Fibroblast of skin of left quadriceps (primary cell): ENCODE measurements at regions not wholly inside any gene's neighbourhood (a gene's known extent, or its start where the extent isn't known, plus 50 kb on each side); places are given as distances from the start of the nearest gene placed in this dataset.

Experiments used
- DNase-seq, 2 experiments: peaks; one replicate each; pipeline ENCODE4 v3.0.0-alpha.2; 2013; ENCODE audit warnings: low read depth in 2 of 2

DNA sequence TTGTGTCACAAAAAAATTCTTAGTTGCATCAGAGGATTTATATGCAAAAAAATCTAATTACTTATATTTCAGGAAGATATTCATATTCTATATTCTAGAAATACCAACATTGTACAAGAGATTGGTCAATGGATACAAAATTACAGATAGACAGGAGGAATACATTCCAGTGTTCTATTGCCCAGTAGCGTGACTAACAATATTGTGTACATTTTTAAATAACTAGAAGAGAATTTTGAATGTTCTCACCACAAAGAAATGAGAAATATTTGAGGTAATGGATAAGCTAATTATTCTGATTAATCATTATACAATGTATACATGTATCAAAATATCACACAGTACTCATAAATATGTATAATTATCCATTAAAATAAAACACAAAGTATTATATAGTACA lies 253.3 kb downstream of the IPMK start:
- no peak for DNase-seq

DNA sequence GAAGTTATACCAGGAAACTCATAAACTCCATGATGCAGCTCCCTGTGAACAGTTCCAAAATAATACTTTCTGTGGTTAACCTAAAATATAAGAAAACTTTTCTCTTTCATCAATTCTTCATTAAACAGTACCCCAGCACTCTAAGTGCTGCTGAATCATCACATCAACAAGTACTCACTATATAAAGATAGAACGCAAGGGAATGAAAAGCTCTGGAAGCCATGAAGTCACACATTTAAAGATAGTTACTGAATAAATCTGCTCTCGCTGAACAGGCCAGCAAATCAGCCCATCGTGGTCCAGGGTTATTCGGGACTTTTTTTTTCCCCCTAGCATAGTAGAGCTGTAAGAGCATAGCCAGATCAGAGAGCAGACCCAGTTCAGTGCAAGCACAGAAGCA lies 254.3 kb downstream of the IPMK start:
- DNase-seq = no peak

DNA sequence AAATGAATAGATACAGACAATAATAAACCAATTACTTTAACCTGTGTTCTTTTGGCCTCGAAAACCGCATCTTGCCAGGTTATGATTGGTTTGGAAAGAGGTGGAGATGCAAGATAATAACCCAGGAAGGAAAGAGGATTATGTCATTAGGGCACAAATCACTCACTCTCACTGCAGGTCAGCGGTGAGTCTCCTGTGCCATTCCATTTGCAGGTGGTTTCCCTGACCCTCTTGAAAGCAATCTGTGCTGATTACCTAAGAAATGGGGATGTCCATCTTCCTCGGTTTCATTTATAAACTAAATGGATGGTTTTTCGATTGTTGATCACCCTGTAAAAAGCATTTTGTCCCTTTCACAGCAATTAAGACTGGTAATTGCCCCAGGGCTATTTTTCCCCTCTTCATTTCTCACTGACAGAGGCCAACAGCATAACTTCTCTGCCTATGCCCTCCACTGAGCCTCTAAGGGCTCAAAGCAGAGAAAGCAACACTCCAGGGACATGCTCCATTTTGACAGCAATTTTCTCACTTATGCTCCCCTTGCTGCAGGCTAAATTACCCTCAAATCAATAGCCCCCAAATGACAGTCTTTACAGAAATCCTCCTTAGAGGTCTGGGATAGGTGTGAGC lies 257.5 kb downstream of the IPMK start:
- no peak for DNase-seq

DNA sequence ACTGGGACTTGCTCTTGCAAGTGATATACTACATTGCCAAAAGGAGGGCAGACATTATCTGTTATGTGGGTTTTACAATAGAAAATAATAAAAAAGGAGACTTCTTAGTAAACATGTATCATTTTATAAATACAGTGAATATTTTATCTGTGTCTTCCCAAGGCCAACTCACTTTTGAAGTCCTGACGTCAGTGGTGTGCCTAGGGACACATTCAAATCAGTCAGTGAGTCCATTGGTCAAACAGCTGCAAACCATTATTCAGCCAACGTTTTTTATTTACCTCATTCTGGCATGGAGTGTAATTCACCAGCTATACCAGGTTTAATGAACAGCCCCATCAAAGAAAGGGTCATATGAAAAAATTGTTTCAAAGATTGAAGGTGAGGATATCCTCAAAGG lies 263.7 kb downstream of the IPMK start:
- DNase-seq = no peak

DNA sequence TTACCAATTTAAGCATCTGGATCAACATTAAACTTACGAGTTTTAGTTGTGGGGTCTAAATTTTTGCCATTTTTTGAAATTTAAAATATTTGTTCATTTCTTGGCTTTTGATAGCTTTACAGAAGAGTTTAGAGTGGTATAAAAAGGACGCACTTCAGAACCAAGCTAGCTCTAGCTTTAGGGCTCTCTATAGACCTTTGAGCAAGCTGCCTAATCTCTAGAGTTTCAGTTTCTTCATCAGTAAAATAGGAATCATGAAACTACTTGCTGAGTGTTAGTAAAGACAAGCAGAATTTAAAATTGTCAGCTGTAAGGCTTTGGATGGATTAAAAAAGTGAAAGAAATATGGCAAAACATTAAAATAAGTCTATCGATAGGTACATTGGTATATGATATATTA lies 266.5 kb downstream of the IPMK start:
- DNase-seq = no peak

DNA sequence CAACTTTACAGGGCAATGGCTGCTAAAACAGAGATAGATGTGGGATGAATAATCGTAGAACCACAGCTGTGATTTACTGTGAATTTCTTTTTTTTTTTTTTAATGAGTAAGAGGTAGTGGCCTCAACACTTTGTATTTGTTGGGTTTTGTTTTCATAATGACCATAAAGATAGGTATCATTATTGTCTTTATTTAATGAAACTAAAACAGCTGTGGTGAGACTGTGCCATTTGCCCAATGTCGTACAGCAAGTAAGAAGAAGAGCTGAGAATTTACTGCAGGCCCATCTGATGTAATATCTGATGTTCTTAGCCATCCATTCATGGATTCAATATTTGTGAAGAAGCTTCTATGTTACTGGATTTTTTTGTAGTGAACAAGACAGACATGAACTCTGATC lies 271.2 kb downstream of the IPMK start:
- DNase-seq = no peak

DNA sequence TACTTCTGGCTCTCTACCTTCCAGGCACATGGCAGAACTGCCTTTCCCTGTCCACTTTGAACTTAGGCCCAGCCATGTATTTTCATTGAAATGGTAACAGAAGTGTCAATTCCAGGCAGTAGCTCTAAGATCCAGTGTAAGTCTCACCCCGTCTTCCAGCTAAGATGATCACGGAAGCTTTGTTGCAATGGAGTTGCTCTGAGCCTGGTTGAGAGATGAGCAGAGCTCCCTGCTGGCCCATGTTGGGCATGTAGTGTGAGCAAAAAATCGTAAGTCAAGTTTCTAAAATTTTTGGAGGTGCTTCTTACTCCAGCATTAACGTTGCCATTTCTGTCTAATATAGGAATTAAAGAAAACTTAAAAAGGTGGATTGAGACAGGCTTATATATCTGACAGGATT lies 274.4 kb downstream of the IPMK start:
- DNase-seq = no peak

DNA sequence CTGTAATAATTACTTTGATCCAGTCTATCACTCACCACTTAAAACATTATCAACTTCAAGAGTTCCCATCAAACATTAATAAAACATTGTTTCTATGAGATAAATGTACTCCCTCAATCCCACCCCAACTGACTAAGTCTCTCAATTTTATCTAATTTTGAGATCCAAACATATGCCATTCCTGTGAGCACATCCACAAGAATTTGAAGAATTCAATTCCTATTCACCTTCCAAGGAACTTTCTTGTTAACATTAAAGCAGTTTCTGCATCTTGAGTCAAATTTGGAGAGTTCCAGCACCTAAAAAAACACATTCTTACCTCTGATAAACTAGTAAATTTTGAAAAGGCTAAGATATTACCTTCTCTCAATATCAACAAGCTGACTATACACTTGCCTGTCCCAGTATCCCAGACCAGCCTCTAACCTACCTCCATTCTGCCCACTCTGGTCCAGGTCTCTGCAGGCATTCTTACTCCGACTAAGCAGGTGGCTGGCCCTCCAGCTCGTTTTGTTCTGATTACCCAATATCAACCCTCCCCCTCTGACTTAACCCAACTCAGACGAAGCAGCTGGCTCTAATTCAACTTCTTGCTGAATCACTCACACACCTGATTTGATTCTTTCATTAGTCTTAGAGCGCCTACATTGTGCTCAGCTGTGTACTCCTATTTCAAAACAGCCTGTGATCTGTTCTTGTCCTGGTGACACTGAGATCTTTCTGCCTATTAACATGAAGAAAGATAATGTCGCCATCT lies 275.2 kb downstream of the IPMK start:
- DNase-seq = no peak

DNA sequence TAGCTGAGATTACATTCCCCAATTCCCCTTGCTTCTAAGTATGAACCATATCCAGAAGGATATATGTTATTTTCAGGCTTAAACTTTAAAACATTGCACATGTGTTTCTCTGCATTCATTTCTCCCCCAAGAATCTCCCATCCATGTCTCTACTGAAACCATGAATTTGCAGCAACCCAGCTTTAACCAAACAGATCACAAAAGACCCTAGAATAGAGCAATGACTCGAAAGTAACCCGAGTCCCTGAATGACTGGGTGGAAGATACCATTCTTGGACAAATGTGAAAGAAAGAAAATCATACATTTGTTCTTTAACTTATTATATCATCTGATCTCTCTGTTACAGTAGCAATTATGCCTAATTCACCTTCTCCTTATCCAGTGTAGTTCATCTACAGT lies 278.7 kb downstream of the IPMK start:
- DNase-seq = no peak

DNA sequence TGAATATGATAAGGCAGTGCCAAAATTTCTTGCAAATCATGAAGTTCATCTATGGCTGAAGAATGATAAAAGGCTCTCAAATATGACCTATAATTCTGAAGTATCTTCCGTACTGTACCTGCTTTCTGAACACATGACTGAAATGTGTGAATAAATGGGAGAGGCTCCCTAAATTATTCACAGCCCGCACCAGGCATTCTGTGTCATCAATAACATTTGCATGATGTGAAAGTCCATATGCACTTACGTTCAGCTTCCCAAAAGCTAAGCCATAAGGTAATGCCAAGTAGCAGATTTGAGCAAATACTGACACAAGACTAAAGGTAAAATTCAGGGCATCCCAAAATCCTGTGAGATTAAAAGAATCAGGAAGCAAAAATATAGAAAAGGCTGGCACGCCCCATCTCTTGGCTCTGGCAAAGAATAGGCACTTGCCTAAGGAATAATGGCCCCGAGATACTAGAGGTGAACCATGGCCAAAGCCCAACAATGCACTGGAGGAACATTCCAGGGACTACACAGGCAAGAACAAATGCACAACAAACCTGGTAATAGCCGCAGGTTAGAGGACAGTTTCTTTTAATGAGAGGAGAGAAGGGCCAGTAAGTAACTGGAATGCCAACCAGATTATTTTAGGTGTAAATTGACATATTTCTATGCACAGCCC lies 280.5 kb downstream of the IPMK start:
- DNase-seq = no peak

DNA sequence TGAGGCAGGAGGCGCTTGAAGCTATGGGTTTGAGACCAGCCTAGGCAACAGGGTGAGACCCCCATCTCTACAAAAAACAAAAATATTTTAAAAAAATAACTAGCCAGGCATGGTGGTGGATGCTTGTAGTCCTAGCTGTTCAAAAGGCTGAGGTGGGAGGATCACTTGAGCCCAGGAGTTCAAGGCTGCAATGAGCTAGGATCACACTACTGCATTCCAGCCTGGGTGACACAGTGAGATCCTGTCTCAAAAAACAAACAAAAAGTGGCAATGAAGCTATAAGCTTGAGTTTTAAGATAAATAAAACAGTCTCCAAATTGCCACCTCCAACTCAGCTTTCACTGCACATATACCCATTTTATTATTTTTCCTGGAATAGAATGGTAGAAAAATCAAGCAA lies 281.3 kb downstream of the IPMK start:
- DNase-seq = no peak

DNA sequence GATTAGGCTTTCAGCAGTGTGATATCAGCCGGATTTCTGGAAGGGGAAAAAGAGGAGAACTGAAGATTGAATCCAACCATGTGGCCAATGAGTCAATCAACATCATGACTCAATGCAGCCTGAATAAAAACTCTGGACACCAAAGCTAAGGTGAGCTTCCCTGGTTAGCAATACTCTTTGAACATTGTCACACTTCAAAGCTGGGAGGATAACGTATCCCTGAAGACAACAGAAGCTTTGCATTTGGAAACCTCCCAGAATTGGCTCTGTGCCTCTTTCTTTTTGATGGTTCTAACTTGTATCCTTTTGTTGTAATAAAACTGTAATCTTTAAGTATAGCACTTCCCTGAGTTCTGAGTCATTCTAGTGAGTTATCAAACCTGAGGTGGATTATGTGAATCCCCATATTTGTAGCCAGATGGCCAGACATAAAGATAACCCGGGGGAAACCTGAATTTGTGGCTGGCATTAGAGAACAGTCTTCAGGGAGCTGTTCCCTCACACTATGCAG lies 284.4 kb downstream of the IPMK start:
- DNase-seq = no peak

DNA sequence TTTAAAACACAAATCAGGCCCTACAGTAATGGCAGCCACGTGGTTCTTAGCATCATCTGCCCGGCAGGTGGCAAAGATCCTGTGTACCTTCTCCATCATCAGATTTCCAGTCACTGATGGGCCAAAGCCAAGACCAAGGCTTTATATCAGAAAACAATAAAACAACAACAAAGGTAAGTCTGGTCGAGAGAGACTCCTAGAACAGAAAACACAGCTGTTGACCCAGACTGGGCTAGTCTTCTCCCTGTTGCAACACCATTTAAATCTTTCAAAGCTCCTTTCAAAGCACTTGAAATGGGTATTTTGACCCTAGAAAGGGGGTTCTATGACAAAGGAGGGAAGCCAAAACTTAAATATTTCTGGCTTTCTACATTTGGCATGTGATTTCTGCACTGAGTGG lies 285.6 kb downstream of the IPMK start:
- DNase-seq = no peak

DNA sequence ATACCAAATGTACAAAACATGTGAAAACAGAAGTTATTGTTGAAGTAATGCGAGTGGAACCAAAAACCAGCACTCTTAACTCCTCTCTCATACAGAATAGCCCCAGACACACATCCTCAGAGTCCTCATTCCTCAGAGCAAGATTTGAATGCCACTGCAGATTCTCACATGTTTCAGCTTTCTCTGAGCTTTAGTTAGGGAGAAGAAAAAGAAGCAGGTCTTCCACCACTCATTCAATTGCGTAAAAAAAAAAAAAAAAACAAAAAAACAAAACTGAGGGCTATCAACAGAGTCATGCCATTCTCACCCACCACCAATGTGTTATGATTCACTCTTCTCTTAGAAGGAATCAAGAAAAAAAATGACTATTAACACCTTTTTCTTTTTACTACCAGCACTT lies 287.7 kb downstream of the IPMK start:
- DNase-seq = no peak

DNA sequence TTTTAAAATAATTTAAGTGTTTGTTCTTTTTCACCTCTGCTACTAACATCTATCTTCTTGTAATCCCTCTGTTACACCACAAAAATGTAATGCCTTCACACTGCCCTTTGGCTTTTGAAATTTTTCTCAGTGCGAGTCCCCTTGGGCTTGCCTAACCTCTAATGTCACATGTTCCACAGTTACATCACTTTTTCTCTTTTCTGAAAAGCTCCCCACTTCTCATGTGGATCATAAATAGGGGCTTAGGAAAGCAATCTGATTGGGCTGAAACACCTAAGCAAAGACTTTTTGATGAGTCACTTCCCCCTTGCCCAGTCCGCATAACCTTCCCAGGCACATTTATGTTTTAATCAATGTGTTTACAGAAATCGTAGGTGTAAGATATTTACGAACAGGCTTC lies 288.2 kb downstream of the IPMK start:
- no peak for DNase-seq

DNA sequence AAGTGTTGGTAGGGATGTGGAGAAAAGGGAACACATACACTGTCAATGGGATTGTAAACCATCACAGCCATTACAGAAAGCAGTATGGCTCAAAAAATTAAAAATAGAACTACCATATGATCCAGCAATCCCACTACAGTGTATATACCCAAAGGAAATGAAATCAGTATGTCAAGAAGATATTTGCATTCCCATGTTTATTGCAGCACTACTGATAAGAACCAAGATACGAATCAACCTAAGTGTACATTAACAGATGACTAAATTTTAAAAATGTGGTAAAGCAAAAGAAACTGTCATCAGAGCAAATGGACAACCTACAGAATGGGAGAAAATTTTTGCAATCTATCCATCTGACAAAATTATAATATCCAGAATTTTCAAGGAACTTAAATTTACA lies 290.4 kb downstream of the IPMK start:
- DNase-seq = no peak

DNA sequence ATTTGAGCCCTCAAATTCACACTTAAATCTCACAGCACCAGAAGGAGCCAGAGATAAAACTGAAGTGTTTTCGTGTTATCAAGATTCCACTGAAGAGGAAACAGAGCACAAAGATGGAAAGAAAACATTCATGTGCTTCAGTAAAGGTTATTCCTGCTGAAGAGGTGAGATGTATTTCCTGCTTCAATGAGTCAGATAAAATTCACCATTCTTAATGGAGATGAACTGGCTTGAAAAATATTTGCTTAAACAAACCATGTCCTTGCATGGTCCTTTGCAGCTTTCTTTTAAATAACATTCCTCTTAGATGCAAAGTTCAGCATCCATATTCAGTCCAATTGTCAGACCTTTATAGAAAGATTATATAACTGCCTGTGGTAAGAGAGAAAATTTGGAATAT lies 294.2 kb downstream of the IPMK start:
- no peak for DNase-seq

DNA sequence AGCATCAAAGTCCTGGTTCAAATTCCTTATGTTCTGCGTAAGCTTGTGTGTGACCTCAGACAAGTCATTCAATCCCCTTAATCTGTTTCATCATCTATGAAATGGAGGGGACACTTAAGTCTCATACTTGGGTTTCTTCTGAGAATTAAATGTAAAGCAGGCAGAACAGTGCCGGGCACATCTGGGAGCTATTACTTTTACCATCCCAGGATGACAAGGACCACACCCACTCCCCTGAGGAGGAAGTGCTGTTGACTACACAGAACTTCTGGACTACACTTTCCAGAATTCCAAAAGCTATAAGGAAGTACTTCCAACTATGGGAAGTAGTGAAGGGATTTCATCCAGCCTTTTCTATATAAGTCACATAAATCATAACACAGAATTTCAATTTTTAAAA lies 294.9 kb downstream of the IPMK start:
- DNase-seq = no peak

DNA sequence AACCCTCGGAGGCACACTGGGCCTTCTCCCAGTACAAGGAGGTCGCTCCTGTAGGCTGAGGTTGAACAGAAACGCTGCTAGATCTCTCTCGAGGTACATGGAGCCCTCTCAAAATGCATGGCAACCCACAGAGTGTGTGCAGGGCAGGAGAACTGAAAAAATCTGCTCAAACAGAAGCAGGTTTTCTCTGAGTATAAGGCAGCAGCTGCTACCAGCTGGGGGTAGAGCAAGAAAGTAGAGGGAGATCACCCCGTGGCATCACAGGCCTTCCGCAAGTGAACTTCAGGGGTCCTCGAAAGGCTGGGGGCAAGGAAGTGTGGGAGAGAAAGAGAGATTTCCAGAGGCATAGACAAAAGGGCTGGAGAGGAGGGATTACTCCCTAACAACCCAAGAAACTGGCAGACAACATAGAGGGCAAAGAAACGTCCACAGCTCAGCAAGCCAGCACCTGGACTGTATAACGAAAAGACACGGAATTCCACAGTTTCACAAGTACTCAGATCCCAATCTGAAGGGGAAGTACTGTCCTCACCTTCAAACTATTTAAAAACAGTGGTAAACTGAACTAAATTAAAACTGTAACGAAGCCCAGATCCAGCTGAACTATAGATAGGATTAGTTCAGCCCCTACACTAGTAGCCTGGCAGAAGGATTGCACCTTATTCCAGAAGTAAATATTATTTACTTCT lies 299.2 kb downstream of the IPMK start:
- no peak for DNase-seq

DNA sequence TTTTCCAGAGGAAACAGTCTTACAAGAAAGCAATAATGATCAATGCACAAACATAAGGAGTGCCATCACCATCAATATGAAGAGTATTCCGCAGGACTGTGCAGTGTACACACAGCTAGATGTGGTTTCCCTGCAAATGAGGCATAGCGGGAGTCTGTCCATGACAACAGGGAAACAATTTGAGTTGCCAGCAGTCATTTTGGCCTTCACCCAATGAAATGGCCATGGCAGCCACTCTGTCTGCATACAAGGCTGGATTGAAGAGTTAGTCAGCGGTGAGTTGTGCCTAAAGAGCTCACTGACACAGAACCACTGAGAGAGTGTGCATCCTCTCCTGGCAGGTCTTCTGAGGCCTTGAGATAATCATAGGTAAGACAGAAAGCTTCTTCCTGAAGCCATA lies 303.3 kb downstream of the IPMK start:
- DNase-seq = no peak

DNA sequence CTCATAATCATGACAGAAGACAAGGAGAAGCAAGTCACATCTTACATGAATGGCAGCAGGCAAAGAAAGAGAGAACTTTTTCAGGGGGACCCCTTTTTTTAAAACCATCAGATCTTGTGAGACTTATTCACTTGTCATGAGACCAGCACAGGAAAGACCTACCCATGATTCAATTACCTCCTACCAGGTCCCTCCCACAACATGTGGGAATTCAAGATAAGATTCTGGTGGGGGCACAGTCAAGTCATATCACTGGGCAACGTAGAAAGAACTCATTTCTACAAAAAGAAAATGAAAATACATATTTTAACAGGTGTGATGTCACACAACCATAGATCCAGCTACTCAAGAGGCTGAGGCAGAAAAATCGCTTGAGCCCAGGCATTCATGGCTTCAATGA lies 304.1 kb downstream of the IPMK start:
- DNase-seq = no peak

DNA sequence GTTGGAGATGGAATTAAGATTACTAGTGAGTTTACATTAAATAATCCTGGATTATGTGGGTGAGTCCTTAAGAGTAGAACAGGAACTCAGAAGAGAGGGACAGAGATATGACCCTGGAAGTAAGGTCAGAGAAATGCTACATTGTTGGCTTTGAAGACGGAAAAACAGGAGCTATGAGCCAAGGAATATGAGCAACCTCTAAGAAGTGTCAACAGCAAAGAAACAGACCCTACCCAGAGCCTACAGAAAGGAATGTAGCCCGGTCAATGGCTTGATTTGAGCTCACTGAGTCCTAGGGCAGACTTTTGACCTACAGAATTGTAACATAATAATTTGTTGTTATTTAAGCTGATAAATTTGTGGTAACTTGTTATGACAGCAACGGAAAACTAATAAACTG lies 304.9 kb downstream of the IPMK start:
- DNase-seq = no peak

DNA sequence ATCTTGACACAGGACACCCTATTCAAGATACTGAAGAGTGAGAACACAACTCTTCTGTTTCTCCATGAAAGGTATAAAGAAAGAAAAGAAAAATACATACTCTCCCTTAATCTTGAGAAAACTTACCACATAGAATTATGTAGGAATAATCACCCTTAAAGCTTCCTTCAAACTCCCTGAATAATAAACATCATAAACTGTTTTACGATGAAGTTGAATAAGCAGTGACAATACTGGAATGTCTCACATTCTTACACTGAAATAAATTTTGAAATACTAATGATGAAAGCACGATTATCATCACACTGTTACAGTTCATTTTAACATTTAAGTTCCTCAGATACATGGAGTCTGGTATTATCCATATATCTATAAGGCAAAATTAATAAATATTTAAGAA lies 306.2 kb downstream of the IPMK start:
- no peak for DNase-seq
